ENCODE measurements at regions not wholly inside any gene's neighbourhood (a gene's known extent, or its start where the extent isn't known, plus 50 kb on each side); places are given as distances from the start of the nearest gene placed in this dataset.

DNA sequence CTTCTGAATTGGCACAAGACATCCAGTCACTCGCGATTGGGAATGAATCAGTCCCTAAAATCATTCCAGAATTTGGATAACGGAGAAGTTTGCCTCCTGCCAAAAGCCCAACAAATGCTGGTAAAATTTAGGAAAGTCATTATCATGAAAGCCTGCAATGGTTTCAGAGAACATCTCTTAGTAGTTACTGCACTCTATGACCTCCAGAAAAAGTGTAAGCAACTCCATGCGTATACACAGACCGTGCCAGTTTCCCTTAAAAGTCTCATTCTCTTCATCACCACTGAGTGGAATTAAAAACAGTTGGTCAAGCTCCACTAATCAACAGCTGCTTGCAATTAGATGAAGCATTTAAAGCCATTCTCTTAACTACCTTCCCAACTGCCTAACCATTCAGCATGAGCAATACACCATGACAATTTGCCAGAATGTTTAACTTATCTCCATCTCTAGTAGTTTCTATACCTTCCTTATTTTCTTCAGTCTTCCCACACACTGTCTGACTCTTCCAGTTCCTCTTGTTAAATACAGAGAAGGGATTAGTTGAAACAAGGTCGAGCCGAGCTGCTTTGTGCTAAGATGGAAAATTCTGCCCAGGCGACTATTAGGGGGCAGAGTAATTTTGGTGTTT, 183.6 kb upstream of the PRDM1 start:
- no peak for DNase-seq

DNA sequence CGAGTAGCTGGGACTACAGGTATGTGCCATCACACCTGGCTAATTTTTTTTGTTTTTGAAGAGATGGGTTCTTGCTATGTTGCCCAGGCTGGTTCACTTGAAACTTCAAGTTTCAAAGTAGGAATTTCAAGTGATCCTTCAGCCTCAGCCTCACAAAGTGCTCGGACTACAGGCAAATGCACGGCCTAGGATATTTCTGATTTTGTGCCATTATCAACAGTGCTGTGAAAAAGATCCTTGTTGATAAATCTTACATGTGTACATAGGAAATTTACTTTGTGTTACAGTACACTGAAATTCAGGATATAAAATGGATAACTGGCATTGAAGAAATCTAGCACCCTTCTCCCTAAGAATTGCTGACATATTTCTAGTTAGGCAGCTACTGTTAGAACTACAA, 184.6 kb upstream of the PRDM1 start:
- DNase-seq: no peak

DNA sequence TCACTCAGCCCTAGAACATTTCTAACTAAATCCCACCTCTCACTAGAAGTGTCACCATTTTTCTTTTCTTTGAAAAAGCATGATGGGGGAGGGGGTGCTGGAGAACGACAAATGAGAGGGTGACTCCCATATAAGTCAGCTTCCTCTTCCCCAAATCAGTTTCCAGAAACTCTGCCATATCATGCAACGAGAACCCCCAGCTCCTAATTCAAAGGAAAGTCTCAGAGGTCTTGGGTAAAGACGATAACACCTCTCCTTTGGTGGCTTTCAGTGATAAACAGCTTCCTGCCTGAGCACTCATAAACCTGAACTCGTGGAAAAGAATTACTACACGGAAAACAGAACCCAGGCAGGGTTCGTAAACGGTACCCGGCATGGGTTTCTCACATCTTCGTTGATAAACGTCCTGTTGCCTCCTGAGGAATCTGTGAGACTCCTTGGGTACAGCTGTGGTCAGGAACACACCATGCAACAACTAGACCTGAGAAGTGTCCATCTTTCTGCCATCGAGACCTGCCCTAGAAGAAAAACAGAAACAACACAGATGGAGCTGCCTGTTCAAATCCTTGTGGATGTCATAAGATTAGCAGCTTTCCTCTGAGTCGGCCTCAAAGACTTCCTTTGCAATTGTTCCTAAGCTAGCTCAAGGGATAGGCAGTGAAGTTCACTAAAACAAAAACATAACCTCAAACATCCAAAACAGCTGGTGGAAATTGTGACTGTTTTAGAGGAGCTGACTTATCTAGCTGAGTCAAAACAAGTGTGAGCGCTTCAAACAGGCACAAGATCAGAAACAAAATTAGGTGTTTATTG, 185.8 kb upstream of the PRDM1 start:
- peak in 1 of 6 experiments; percentile 2 for DNase-seq

DNA sequence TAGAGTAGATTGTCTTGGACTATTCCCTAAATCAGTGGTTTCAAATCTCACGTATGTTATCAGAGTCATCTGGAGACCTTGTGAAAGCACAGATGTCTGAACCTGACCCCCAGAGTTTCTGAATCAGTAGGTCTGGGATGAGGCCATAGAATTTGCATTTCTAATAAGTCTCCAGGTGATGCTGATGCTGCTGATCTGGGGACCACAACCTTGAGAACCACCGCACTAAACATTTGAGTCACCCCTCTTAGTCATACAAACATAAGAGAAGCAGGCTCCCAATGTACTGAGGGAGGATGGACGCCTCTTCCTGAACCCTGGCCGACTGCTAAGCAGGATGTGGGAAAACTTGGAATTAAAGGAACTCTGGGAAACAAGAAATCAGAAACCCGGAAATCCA, 187.8 kb upstream of the PRDM1 start:
- no peak for DNase-seq

DNA sequence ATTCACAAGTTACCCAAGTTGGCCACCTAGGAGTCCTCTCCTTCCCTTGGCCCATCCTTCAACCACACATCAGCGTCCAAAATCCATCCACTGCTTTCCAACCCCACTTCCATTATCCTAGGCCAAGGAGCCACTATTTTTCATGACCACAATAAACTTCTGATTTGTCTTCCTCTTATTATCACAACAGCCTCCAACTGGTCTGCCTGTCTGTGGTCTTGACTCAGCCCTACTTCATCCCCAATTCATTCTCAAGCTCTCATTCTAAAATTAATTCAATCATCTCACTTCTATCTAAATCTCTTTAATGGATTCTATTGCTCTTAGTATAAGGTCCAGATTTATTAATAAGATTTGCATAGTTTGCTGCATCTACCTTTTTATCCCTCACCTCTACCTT, 189.0 kb upstream of the PRDM1 start:
- no peak for DNase-seq

DNA sequence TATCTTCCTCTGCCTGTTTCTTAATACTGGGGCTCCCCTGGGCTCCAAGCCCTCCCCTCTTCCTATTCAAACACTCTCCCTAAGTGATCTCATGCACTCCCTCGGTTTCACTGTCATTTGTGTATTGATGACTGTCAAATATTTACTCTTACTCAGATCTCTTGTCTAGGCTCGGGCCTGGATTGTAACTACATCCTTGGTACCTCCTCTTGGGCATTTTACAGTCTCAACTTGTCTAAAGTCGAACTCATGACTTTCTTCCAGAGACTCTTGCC, 189.4 kb upstream of the PRDM1 start:
- DNase-seq: no peak

DNA sequence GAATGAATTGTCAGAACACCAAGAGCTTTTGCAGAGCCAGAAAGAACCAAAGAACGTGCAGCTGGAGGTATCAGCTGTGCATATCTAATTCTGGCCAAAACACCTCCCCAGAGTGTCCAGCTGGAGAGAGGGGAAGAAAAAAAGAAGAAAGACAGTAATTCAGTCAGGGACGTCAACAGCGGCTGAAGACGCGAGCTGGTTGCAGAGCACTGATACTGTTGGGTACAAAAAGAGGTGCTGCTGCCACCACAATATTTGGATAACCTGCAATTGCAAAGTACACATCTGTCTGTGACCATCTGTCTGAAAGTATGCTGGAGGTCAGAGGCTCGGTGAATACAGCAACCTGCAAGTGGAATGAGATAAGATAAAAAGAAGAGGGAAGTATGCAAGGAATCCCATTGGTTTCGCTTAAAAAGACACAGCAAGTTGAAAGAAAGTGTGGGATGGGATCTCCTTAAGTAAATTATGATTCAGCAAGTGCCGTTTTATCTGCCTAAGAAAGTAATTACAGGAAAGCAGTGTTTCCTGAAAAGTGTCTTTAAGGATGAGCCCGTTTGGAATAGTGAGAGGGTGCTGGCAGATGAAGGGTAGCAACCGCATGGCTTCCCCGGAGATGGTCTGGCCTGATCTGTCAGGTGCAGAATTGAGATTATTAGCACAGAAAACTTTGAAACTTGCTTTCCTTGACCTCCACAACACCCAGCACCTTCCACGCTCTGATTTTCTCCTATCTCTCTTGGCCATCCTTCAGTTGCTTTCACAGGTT, 189.9 kb upstream of the PRDM1 start:
- no peak for DNase-seq

DNA sequence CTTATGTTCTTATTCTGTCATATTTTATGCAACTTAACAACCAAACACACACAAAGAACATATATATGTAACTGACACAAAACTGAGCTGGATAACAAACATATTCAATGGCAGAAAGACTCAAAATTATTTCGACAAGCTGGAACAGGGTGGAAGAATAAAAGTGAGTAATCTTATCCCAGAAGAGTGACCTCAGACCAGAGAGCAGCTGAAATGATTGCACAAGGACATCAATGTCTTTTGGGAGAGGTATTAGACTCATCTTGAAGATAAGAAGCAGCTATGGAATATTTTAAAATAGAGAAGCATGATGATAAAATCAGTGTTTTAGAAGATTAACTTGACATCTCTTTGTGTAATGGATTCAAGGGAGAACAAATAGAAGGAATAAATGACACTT, 191.6 kb upstream of the PRDM1 start:
- no peak for DNase-seq

DNA sequence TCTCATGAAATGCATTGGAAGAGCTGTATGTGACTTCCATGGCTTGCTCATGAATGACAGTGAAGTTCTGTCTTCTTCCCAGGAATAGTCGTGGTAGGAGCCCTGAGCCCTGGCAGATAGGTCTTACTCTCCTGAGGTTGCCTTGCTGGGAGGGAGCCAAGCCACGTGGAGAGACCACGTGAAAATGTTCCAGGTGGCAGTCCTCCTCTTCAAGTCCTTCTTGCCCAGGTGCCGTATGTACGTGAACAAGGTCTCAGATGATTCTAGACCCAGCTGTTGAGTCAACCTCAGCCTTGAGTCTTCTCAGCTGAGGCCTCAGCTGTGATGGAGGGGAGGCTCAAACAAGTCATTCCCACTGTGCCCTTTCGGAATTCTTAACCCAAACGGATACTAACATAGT, 192.4 kb upstream of the PRDM1 start:
- no peak for DNase-seq

DNA sequence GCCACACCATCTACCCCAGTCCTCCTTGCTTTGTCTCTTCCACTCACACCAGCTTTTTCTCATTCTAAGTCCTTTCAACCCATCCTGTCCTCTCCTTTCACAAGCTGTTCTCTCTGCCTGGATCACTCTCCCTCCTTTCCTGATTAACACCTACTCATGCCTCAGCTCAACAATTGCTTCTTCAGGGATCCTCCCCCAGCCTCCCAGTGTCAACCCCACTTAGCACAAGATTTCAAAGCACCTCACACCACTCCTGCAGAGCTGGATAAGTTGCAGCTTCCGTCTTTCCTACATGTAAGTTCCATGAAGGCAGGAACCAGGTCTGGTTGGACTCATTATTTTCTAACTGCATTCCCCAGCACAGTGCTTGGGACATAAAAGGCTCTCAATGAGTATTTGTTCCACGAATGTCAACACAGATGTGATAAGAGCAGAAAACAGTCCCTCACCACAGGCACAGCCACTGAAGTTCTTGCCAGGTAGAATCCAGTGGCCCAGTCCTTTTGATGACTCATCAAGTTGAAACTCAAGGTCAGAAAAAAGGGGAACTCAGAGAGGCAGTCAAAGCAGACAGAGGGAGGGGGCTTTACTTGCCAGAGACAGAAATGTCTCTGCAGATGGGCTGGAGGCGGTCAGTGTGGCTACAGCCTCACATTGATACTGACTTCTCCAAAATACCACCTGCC, 193.4 kb upstream of the PRDM1 start:
- DNase-seq: no peak

DNA sequence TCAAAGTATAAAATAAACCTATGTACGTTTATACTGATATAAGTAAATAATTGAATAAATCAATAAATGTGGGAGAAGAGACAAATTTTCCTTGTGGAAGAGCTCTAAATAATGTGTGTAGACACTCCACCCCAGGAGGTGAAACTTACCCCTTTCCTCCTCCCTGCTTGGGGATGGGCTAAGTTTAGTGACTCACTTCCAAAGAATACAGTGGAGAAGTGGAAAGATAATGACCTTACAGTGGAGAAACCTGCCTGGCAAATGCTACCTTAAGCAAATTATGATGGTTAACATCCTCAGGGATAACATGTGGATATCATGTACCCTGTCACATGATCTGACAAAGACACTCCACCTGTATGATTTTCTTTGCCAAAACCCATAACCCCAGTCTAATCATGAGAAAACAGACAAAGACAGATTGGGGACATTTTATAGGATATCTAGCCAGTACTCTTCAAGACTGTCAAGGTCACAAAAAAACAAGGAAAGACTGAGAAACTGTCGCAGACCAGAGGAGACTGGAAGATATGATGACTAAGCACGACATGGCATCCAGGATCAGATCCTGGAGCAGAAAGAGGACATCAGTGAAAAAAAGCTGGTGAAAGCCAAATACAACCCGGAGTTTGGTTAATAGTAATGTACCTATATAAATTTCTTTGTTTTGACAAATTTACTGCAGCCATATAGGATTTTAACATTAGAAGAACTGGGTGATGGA, 195.5 kb upstream of the PRDM1 start:
- DNase-seq: no peak

DNA sequence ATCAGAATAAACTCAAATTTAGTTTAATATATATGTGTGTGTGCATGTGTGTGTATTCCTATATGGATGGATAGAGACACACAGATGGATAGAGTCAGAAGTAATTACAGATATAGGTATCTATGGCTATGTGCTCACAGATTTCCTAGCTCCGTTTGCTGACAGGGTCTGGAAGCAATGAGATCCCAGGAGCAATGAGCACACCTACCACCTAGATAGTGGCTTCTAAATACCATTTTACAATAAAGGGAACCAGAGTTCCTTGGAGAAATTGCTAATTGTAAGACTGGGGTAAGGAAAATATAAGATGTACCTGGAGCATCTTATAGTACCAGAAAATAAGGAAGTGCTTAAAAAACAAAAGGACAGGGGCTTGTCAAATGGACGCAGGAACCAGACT, 196.2 kb upstream of the PRDM1 start:
- no peak for DNase-seq

DNA sequence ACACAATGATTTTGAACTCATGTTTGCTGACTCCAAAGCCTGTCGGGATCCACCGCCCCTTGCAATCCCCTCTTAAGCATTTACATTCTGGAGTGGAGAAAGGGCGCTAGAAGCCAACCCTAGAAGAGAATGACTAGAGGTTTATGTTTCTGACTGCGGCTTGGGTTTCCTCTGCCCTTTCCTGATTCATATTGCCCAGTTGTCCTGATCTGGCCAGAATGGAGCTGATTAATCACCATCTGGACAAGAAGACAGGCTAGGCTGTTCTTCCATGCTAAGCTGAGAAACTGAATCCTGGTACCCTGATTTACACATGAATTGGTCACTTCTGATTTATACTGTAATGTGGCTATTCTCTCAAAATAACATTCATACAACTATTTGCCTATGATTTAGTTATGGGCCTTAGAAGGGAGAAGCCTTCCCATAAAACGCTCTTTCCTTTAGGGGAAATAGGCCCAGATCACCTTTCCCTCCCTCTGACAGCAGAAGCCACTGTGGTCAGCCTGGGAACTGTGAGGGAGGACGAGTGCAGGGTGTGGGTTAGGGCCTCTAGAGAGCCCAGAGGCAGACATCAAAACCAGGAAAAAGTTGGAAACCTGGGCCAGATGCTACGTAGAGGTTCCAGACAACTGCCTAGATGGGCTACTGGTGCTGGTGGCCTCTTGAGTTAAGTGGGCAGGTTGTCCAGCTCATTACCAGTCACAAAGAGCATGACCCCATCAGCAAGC, 199.2 kb upstream of the PRDM1 start:
- DNase-seq: no peak

DNA sequence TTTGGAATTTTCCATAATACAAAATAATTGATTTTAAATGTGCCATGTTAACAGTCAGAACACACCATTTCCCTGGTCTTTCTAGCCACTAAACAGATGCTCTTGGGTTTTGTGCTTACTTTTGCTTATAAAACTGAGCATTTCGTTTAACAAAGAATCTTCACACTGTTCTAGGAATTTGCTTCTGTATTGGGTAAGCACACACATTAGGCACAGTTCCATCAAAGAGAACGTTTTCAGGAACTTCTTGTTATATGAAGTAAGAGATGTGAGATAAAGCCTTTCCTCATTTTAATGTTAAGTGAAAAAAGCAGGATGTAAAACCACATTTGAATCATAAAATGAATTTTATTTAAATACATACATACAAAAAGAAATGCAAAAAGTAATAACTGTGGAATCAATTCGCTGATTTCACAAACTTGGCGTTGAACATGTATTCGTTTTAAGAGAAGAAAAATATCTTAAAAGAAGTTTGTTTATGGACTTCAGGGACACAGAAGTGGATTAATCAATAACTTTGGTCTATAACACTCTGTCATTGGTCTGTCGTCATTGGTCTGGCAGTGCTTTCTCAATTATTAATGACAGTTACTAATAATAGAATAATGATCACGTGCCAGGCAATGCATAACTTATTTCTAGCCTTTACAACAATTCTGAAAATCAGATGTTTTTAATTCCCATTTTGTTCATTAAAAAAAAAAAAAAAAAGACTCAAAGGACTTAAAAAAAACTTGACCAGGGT, 199.9 kb upstream of the PRDM1 start:
- no peak for DNase-seq

DNA sequence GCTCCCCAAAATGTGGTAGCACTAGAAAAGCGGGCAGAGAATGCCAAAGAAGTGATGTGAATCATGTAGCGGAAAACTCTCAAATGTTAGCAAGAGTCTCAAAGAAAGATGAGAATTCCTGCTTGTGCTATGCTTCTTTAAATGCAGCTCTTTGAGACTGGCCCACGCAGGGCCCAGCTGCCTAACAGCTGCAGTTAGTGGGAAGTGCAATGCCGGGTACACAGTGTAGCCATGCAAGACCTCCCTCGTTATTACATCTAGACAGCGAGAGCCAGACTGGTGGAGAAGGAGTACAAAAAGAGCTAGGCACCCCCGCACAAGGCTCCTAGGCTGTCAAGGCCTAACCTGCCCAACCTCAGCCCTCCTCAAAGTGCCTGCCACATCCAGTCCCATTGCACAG, 201.7 kb upstream of the PRDM1 start:
- no peak for DNase-seq

DNA sequence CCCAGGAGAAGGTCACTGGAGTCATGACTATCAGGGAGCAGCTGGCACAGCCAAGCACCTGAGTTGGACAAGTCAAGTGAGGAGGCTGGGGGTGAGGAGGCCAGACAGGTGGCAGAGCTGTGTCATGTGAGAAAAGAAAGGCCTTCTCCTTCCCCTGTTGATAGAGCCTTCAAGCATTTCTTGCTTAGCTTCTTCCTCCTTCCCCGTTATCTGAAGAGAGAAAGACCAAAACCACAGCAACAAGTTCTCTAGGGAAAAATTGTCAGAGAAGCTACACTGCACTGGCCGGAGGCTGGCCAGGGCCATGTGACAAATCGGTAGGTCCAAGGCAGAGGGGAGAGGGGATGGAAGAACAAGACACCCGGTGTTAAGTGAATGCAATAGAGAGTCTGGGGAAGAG, 202.1 kb upstream of the PRDM1 start:
- DNase-seq: no peak

DNA sequence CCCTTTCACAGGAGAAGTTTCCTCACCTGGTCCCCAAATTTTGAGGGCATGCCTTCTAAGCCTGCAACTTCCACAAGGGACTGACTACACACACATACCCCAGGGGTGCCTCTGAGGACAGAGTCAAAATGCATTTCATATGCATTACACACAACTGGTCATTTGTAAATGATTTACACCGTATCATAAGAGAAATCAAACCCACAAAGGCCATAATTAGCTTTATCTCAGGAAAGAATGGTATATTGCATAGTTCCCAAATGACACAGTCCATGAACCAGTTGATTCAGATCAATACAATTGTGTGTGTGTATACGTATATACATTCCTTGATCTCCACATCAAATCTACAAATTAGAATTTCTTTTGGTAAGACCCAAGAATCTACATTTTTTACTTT, 203.3 kb upstream of the PRDM1 start:
- no peak for DNase-seq

DNA sequence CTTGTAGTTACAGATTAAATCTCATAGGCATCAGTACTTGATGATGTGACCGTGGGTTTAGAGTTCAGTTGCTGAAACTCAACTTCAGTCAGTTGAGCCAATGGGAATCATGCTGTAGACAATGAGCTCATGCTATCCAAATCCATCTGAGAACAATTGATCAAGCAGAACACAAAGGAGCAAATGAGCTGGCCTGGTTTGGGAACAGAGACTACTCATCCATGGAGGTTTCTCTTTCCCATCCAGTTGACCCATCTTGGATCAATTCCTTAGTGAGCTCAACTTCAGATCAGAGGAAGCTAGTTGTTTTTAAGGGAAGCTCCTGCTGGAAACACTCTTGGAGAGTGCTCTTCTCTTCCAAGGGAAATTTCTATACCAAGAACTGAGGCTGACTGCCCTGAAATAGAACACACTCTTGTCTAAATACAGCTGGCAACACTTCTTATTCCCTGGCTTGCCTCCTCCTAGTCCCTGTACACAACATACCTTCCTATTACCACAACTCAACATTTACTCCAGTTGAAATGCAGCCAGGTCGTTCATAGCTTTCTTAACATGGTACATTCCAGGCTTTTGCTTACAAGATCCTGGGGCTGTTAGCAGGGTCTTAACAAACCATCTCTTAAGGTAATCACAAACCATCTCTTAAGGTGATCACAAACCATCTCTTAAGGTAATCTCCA, 203.9 kb upstream of the PRDM1 start:
- DNase-seq: no peak

DNA sequence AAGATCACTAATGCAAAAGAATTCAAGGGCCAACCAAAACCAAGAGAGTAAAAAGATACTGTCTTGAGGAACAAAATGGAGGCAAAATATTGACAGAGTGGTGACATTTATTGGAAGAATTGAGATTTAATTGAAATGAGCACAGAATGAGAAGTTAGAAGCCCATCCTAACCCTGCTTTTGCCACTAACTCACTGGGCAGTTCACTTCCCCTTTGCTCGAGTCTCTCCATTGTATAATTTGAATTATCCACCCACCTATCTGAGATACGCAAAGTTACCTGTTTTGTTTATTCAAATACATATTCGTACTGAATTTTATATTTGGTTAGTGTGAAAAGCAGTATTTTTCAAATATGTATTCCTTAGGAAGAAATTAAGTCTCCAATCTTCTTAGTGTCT, 204.5 kb upstream of the PRDM1 start:
- no peak for DNase-seq

DNA sequence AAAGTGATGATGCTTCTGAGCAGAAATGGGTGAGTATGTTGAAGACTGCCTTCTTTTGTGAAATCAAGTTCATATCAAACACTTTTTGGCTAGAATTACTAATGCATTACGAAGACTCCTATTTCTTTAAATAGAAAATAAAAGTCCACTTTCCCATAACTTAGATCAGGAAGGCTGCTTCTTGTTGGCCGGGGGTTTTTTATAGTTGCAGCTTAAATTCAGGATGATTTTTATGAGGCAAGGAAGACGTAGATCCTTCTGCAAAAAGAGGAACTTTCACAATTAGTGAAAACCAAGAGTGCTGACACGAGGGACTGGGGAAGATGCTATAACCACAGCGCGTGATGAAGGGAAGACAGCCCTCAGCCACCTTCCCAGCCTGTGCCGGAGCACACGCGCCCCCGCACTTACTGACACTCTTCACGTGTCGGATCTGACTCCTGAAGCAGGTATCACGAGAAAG, 206.1 kb upstream of the PRDM1 start:
- DNase-seq: peak in 1 of 6 experiments; percentile 2

DNA sequence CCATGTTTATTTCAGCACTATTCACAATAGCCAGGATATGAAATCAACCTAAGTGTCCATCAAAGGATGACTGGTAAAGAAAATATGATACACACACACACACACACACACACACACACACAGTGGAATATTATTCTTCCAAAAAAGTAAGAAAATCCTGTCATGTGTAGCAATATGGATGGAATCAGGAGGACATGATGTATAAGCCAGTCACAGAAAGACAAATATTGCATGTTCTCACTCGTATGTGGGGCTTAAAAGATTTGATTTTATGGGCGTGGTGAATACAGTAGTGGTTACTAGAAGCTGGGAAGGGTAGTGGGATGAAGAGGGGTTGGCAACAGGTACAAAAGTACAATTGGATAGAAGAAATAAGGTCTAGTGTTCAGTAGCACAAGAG, 207.0 kb upstream of the PRDM1 start:
- DNase-seq: no peak

Measured in stimulated activated naive CD4-positive, alpha-beta T cell (primary cell).